ENCODE measurements at regions not wholly inside any gene's neighbourhood (a gene's known extent, or its start where the extent isn't known, plus 50 kb on each side); places are given as distances from the start of the nearest gene placed in this dataset.

DNA sequence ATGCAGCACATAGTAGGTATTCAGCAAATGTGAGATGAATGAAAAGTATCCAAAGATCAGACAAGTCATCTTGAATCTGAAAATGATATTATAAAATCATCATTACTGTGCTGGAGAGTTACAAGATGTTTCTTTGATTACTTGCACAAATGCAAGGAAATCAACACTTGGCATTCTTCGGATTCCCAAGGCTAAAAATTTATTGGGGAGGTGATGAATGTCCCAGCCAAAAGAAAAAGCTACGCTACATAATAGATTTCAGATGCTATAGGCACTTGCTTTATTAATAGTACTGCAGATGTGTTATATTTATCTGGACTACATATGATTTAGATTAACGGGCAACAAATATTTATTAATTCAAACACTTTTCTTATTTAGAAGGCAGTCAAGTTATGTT, 286.7 kb upstream of the TENM3 start:
- TF ChIP-seq, protein P1, sequence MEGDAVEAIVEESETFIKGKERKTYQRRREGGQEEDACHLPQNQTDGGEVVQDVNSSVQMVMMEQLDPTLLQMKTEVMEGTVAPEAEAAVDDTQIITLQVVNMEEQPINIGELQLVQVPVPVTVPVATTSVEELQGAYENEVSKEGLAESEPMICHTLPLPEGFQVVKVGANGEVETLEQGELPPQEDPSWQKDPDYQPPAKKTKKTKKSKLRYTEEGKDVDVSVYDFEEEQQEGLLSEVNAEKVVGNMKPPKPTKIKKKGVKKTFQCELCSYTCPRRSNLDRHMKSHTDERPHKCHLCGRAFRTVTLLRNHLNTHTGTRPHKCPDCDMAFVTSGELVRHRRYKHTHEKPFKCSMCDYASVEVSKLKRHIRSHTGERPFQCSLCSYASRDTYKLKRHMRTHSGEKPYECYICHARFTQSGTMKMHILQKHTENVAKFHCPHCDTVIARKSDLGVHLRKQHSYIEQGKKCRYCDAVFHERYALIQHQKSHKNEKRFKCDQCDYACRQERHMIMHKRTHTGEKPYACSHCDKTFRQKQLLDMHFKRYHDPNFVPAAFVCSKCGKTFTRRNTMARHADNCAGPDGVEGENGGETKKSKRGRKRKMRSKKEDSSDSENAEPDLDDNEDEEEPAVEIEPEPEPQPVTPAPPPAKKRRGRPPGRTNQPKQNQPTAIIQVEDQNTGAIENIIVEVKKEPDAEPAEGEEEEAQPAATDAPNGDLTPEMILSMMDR (IDR thresholded peaks at IDR 0.05), result no peak
- TF ChIP-seq POLR2A (IDR thresholded peaks at IDR 0.05), result no peak

Data from heart left ventricle (tissue), 13 donors.